OCI-LY3 (cell line): ENCODE measurements at regions not wholly inside any gene's neighbourhood (a gene's known extent, or its start where the extent isn't known, plus 50 kb on each side); places are given as distances from the start of the nearest gene placed in this dataset.

ENCODE experiments used
- H2AFZ ChIP-seq: fragments of 200-600, 300-600 bp; shearing (Covaris generic); 2 replicates; pipeline ENCODE4 v1.6.0; 2014; ENCODE audit warnings: antibody characterized with exemption, low read depth, low read length
- H3K27ac ChIP-seq: fragments of 200-600, 300-600 bp; sonication (generic); 2 replicates; pipeline ENCODE4 v1.5.1; 2014; ENCODE audit warnings: mild to moderate bottlenecking, low read length, moderate library complexity, mixed read lengths
- H3K27me3 ChIP-seq: fragments of 200-600, 300-600 bp; sonication (generic); 2 replicates; pipeline ENCODE4 v1.6.1; 2014; ENCODE audit warnings: low read depth, low read length, mixed read lengths
- H3K36me3 ChIP-seq: fragments of 200-600, 300-600 bp; sonication (generic); replicated peaks from 2 replicates; pipeline ENCODE3; 2014; ENCODE audit warnings: low read depth, low read length, mixed read lengths
- H3K4me1 ChIP-seq: fragments of 300-600, 200-600 bp; sonication (generic); 2 replicates; pipeline ENCODE4 v1.6.1; 2014; ENCODE audit warnings: low read length, mixed read lengths
- H3K4me2 ChIP-seq: fragments of 200-600, 300-600 bp; sonication (generic); 2 replicates; pipeline ENCODE4 v1.6.1; 2014; ENCODE audit warnings: low read length, mixed read lengths
- H3K4me3 ChIP-seq: fragments of 300-600, 200-600 bp; sonication (generic); 2 replicates; pipeline ENCODE4 v1.5.1; 2014; ENCODE audit warnings: antibody characterized with exemption, mild to moderate bottlenecking, low read length, moderate library complexity
- H3K79me2 ChIP-seq: fragments of 300-600, 200-600 bp; shearing (Covaris generic); 2 replicates; pipeline ENCODE4 v1.6.1; 2014; ENCODE audit warnings: mild to moderate bottlenecking, low read length, mixed read lengths
- H3K9ac ChIP-seq: fragments of 300-600, 200-600 bp; shearing (Covaris generic); 2 replicates; pipeline ENCODE4 v1.6.0; 2014; ENCODE audit warnings: mild to moderate bottlenecking, low read length, moderate library complexity
- H3K9me3 ChIP-seq: fragments of 200-600, 300-600 bp; shearing (Covaris generic); 2 replicates; pipeline ENCODE4 v1.6.1; 2014; ENCODE audit warnings: low read length, mixed read lengths; ENCODE audit not compliant: insufficient read depth
- H4K20me1 ChIP-seq: fragments of 200-600, 300-600 bp; sonication (generic); 2 replicates; pipeline ENCODE4 v1.6.1; 2016; ENCODE audit warnings: low read length, mixed read lengths; ENCODE audit not compliant: insufficient read depth
- EZH2phosphoT487 ChIP-seq: fragments of 200-600 bp; shearing (Covaris generic); IDR thresholded peaks from 2 replicates; pipeline ENCODE4 v1.6.1; 2018; ENCODE audit warnings: antibody characterized with exemption, mixed run types, low read depth
- TF ChIP-seq, protein P1 (sequence below): fragments of 200-600, 300-600 bp; sonication (generic); IDR thresholded peaks from 2 replicates; pipeline ENCODE4 v1.5.1; 2014; ENCODE audit warnings: antibody characterized with exemption, low read length, low read depth

DNA sequence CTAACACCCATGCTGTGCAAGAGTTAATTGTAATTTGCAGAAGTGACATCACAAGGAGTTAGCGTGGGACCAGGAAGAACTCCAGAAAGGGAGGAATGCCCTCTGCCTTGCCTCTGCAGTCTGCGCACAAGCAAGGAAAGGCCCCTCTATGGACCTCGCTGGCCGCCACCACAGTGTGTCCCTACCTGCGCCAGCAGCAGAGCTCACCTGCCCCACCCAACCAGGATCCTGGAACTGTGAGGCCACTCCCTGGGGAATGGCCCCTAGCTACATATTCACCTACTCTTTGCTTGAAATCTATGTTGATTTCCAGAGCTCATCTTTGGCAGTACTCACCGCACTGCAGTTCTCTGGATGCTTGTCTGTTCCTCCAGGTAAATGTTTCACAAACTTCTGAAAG, 72.0 kb upstream of the MTNR1B start:
- no peak overlapping the region for H3K4me2 ChIP-seq
- TF ChIP-seq, protein P1, sequence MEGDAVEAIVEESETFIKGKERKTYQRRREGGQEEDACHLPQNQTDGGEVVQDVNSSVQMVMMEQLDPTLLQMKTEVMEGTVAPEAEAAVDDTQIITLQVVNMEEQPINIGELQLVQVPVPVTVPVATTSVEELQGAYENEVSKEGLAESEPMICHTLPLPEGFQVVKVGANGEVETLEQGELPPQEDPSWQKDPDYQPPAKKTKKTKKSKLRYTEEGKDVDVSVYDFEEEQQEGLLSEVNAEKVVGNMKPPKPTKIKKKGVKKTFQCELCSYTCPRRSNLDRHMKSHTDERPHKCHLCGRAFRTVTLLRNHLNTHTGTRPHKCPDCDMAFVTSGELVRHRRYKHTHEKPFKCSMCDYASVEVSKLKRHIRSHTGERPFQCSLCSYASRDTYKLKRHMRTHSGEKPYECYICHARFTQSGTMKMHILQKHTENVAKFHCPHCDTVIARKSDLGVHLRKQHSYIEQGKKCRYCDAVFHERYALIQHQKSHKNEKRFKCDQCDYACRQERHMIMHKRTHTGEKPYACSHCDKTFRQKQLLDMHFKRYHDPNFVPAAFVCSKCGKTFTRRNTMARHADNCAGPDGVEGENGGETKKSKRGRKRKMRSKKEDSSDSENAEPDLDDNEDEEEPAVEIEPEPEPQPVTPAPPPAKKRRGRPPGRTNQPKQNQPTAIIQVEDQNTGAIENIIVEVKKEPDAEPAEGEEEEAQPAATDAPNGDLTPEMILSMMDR = no peak
- TF ChIP-seq EZH2phosphoT487 = no peak
- H4K20me1 ChIP-seq = no peaks in the 10 kb centered on the region
- H3K4me3 ChIP-seq = no peak overlapping the region
- H3K36me3 ChIP-seq = no peaks in the 10 kb centered on the region
- H3K27me3 ChIP-seq = no peaks in the 10 kb centered on the region
- no peak overlapping the region for H3K9ac ChIP-seq
- H3K79me2 ChIP-seq = no peaks in the 10 kb centered on the region
- H3K27ac ChIP-seq = no peak overlapping the region
- H3K4me1 ChIP-seq = no peaks in the 10 kb centered on the region
- no peak overlapping the region for H2AFZ ChIP-seq
- H3K9me3 ChIP-seq = no peaks in the 10 kb centered on the region

DNA sequence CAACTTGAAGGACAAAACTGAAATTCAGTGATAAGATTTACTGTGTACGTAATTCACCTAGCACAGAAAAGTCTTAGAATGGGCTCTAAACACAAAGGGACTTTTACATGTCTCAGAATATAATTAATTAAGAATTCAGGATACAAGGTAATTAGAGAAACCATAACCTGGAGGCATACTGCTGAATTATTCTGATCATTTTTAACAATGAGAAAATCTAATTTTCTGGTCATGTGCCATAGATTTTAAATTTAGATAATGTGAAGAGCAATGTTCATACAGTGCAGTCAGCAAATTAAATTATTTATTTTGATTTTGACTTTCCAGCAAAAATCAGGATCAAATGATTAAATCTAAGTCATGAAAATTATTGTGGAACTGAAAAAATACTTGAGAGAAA, 67.0 kb upstream of the MTNR1B start:
- Histone ChIP-seq H3K4me1 (no peaks in the 10 kb centered on the region), H3K4me2 (no peak overlapping the region), H3K9ac (no peak overlapping the region), H3K27ac (no peak overlapping the region), H4K20me1 (no peaks in the 10 kb centered on the region), H3K79me2 (no peaks in the 10 kb centered on the region), H3K4me3 (no peak overlapping the region), H3K9me3 (no peaks in the 10 kb centered on the region), H3K36me3 (no peaks in the 10 kb centered on the region), H3K27me3 (no peaks in the 10 kb centered on the region), H2AFZ (no peak overlapping the region)
- no peak for TF ChIP-seq EZH2phosphoT487
- TF ChIP-seq, protein P1 = no peak

DNA sequence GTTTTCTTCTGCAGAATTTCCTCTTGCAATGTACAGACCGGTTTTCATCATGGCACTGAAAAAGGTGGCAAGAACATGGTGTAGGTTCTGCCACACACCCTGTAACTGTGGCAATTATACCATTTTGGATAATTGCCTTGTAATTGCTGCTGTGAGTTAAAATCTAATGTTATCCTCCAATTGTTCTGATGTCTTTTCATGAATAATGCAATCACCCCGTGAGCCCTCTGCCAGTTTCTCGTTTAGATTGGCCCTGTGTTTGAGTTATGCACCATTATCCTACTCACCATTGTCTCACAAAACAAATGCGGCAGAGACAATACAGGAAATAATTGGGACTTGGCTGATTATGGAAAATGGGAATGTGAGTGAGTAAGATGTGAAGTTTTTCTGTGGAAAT, 61.8 kb upstream of the MTNR1B start:
- TF ChIP-seq, protein P1 = no peak
- no peak for TF ChIP-seq EZH2phosphoT487
- Histone ChIP-seq H2AFZ (no peak overlapping the region), H4K20me1 (no peaks in the 10 kb centered on the region), H3K36me3 (no peaks in the 10 kb centered on the region), H3K9ac (no peak overlapping the region), H3K4me2 (no peak overlapping the region), H3K79me2 (no peaks in the 10 kb centered on the region), H3K27me3 (no peaks in the 10 kb centered on the region), H3K27ac (no peak overlapping the region), H3K4me1 (no peaks in the 10 kb centered on the region), H3K4me3 (no peak overlapping the region), H3K9me3 (no peaks in the 10 kb centered on the region)

DNA sequence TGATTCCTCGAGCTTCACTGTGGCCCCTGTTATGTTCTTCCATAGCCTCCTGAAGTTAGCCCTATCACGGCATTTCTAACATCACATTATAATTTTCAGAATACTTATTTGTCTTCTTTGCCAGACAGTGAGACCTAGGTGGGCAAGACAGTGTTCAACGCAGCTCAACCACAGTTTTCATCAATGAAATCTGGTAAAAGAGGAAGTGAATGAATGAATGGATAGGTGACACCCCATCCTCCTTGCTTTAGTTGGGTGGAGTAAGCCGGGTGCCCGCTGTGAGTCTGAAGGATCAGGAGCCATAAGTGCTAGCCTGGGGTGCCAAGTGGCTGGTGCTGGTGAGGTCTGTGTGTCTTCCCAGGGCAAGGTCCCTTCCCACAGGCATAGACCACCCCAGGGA, 60.2 kb upstream of the MTNR1B start:
- no peak overlapping the region for H3K4me2 ChIP-seq
- H3K9ac ChIP-seq = no peak overlapping the region
- no peak overlapping the region for H2AFZ ChIP-seq
- no peaks in the 10 kb centered on the region for H3K27me3 ChIP-seq
- TF ChIP-seq, protein P1 = no peak
- no peak for TF ChIP-seq EZH2phosphoT487
- no peak overlapping the region for H3K27ac ChIP-seq
- H3K4me1 ChIP-seq = no peaks in the 10 kb centered on the region
- no peaks in the 10 kb centered on the region for H3K9me3 ChIP-seq
- H4K20me1 ChIP-seq = no peaks in the 10 kb centered on the region
- no peaks in the 10 kb centered on the region for H3K79me2 ChIP-seq
- no peaks in the 10 kb centered on the region for H3K36me3 ChIP-seq
- H3K4me3 ChIP-seq = no peak overlapping the region
